Effector memory CD4-positive, alpha-beta T cell (primary cell): ENCODE measurements at regions not wholly inside any gene's neighbourhood (a gene's known extent, or its start where the extent isn't known, plus 50 kb on each side); places are given as distances from the start of the nearest gene placed in this dataset.
"Not testable (repeated sequence)": the region's sequence is repeated elsewhere in the genome, so short reads cannot be mapped to it uniquely, and the experiment has no call there.

Experiments
- DNase-seq, 3 donors: peaks; one replicate each; pipeline ENCODE4 v3.0.0-alpha.2; 2020
- H3K27ac ChIP-seq: 2 replicates; pipeline ENCODE4 v1.7.0; 2013; ENCODE audit warnings: mild to moderate bottlenecking, low read length, moderate library complexity; ENCODE audit not compliant: insufficient read depth, poor library complexity, severe bottlenecking
- H3K27me3 ChIP-seq: replicated peaks from 2 replicates; pipeline ENCODE4 v1.7.0; 2013; ENCODE audit warnings: mild to moderate bottlenecking, low read length; ENCODE audit not compliant: insufficient read depth, control insufficient read depth, poor library complexity, severe bottlenecking
- H3K36me3 ChIP-seq: 2 replicates; pipeline ENCODE4 v1.7.0; 2013; ENCODE audit warnings: mild to moderate bottlenecking, low read length, moderate library complexity; ENCODE audit not compliant: control insufficient read depth, insufficient read depth
- H3K4me1 ChIP-seq: 2 replicates; pipeline ENCODE4 v1.7.0; 2013; ENCODE audit warnings: low read length, mild to moderate bottlenecking; ENCODE audit not compliant: control insufficient read depth, insufficient read depth, poor library complexity, severe bottlenecking
- H3K4me3 ChIP-seq: 2 replicates; pipeline ENCODE4 v1.7.0; 2013; ENCODE audit warnings: low read length, low read depth, mild to moderate bottlenecking; ENCODE audit not compliant: insufficient read depth, poor library complexity, severe bottlenecking
- H3K9me3 ChIP-seq: 2 replicates; pipeline ENCODE4 v1.7.0; 2013; ENCODE audit warnings: mild to moderate bottlenecking, low read length, moderate library complexity; ENCODE audit not compliant: control insufficient read depth

- Histone ChIP-seq H3K4me3 (no peak overlapping the region), H3K4me1 (peaks cover 8% of the 10 kb centered on the region), H3K27ac (no peak overlapping the region), H3K27me3 (no peaks in the 10 kb centered on the region), H3K9me3 (no peaks in the 10 kb centered on the region), H3K36me3 (no peaks in the 10 kb centered on the region)
- DNase-seq = no peak
These were observed 362.6 kb downstream of the BCL11B start for GRCh38 chr14:98909251-98909944.

GRCh38 chr14:98910061-98910460, 361.9 kb downstream of the BCL11B start:
- no peaks in the 10 kb centered on the region for H3K9me3 ChIP-seq
- H3K36me3 ChIP-seq = no peaks in the 10 kb centered on the region
- no peak for DNase-seq
- no peak overlapping the region for H3K4me3 ChIP-seq
- no peak overlapping the region for H3K27ac ChIP-seq
- peaks cover 8% of the 10 kb centered on the region for H3K4me1 ChIP-seq
- H3K27me3 ChIP-seq = no peaks in the 10 kb centered on the region

DNA sequence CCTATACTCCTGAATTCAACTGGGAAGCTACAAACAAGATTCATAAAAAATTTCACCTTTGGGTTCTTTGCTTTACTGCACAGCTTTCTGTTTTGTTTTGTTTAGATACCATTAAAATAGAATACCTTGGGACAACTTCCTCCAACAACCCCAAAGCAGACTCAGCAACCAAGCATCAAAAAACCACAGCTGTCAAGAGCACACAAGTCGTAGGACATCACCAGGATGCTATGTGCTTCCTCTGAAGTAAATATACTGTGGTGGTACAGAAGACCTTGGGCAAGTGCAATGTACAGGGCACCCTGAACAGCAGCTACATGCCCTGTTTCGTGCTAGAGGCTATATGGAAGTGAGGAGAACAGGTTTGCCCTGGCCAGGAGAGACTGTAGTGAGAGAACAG, 359.3 kb downstream of the BCL11B start:
- Histone ChIP-seq H3K27ac (no peak overlapping the region), H3K9me3 (no peaks in the 10 kb centered on the region), H3K27me3 (no peaks in the 10 kb centered on the region), H3K4me1 (peaks cover 13% of the 10 kb centered on the region), H3K4me3 (no peak overlapping the region), H3K36me3 (no peaks in the 10 kb centered on the region)
- no peak for DNase-seq

GRCh38 chr14:98913967-98914650, 357.9 kb downstream of the BCL11B start:
- Histone ChIP-seq H3K4me3 (no peak overlapping the region), H3K27me3 (no peaks in the 10 kb centered on the region)
- DNase-seq = no peak

DNA sequence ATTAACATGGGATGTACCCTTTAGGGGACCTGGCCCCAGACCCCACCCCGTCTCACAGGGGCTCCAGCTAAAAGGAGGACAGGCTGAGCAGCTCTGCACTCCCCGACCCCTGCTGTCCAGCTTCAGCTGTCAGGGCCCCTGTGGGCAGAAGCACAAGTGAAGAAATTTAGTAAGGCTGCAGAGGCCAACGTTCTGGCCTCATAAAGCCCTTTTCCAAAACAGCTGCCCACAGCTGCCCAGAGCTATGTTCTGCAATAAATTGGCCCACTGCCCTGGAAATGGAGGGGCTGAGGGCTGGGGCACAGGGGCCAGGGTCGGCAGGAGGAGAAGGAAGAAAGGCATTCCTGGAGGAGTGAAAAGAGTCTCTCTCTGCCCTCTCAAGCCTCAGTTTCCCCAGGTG, 357.1 kb downstream of the BCL11B start:
- Histone ChIP-seq H3K4me3 (no peak overlapping the region), H3K27ac (no peak overlapping the region), H3K9me3 (no peaks in the 10 kb centered on the region), H3K36me3 (no peaks in the 10 kb centered on the region), H3K4me1 (peaks cover 13% of the 10 kb centered on the region), H3K27me3 (no peaks in the 10 kb centered on the region)
- no peak for DNase-seq

More at GRCh38 chr14:98913967-98914650, 357.9 kb downstream of the BCL11B start:
- Histone ChIP-seq H3K4me1 (peaks cover 13% of the 10 kb centered on the region), H3K9me3 (no peaks in the 10 kb centered on the region), H3K36me3 (no peaks in the 10 kb centered on the region), H3K27ac (no peak overlapping the region)

GRCh38 chr14:98915625-98916024, 356.4 kb downstream of the BCL11B start:
- H3K4me3 ChIP-seq = no peak overlapping the region
- no peak for DNase-seq

DNA sequence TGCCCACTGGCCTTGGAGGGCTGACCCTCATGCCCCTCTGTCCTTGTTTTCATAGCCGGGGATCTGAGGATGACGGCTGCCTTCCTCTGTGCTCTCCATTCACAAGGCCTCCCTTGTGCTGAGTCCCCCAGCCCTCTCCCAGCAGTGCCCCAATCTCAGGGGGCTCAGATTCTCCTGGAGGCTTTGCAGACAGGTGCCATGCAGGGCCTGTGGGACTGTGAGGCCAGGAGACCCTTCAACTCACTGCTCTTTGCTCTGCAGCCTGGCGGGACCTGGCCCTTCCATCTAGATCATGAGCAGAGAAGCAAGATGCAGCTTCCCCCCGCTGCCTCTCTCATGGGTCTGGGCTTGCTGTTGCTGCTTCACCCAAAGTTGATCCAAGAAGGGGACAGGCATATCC, 356.0 kb downstream of the BCL11B start:
- no peak for DNase-seq
- Histone ChIP-seq H3K27me3 (no peaks in the 10 kb centered on the region), H3K4me1 (peaks cover 13% of the 10 kb centered on the region), H3K36me3 (no peaks in the 10 kb centered on the region), H3K27ac (no peak overlapping the region), H3K4me3 (no peak overlapping the region), H3K9me3 (no peaks in the 10 kb centered on the region)

More at GRCh38 chr14:98915625-98916024, 356.4 kb downstream of the BCL11B start:
- Histone ChIP-seq H3K4me1 (peaks cover 13% of the 10 kb centered on the region), H3K27me3 (no peaks in the 10 kb centered on the region), H3K36me3 (no peaks in the 10 kb centered on the region), H3K27ac (no peak overlapping the region), H3K9me3 (no peaks in the 10 kb centered on the region)

DNA sequence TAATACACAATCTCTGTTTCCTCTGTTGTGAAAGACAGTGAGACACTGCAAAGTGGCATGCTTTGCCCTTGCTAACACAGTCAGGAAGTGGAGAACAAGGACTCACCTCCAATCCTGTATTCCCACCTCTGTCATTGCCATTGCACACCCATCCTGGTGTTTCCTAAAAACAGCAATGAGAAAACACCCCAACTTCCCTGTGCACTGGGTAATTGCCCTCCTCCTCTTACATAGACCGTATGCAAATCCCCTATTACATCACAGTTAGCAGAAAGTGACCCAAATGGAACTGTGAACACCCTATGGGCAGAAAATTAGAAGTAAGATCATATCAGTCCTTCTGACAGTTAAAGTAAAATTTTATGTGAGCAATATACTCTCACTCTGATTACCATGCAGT, 355.5 kb downstream of the BCL11B start:
- Histone ChIP-seq H3K9me3 (no peaks in the 10 kb centered on the region), H3K27ac (no peak overlapping the region), H3K4me3 (no peak overlapping the region), H3K27me3 (no peaks in the 10 kb centered on the region), H3K4me1 (peaks cover 13% of the 10 kb centered on the region), H3K36me3 (no peaks in the 10 kb centered on the region)
- DNase-seq = no peak

GRCh38 chr14:98919434-98919833, 352.6 kb downstream of the BCL11B start:
- H3K36me3 ChIP-seq = no peaks in the 10 kb centered on the region
- H3K9me3 ChIP-seq = no peaks in the 10 kb centered on the region
- no peak for DNase-seq
- H3K27ac ChIP-seq = no peak overlapping the region
- H3K4me3 ChIP-seq = no peak overlapping the region
- no peaks in the 10 kb centered on the region for H3K27me3 ChIP-seq
- peaks cover 5% of the 10 kb centered on the region for H3K4me1 ChIP-seq

GRCh38 chr14:98921306-98921705, 350.7 kb downstream of the BCL11B start:
- not testable (repeated sequence) for H3K36me3 ChIP-seq, H3K4me3 ChIP-seq, H3K9me3 ChIP-seq, DNase-seq, H3K27ac ChIP-seq, H3K27me3 ChIP-seq, H3K4me1 ChIP-seq
